ENCODE measurements at regions not wholly inside any gene's neighbourhood (a gene's known extent, or its start where the extent isn't known, plus 50 kb on each side); places are given as distances from the start of the nearest gene placed in this dataset.

- Histone ChIP-seq H3K4me1 (ENCODE audit: control insufficient read depth in 2 of 3, insufficient read depth in 2 of 3, low read depth in 1 of 3, low read length in 3 of 3) (no peaks in the 10 kb centered on the region), H3K9me3 (ENCODE audit: control insufficient read depth in 2 of 3, insufficient read depth in 1 of 3, low read length in 3 of 3) (no peaks in the 10 kb centered on the region), H3K9ac (ENCODE audit: low read length in 3 of 3) (no peak overlapping the region), H3K4me3 (ENCODE audit: low read length in 3 of 3) (no peak overlapping the region), H3K27ac (ENCODE audit: low read depth in 2 of 2, low read length in 2 of 2) (no peak overlapping the region), H3K36me3 (ENCODE audit: control insufficient read depth in 2 of 3, insufficient read depth in 3 of 3, low read length in 3 of 3) (no peaks in the 10 kb centered on the region), H3K27me3 (ENCODE audit: control insufficient read depth, insufficient read depth, low read length) (no peaks in the 10 kb centered on the region)
- FAIRE-seq = no peak
- DNase-seq = no peak
- intact Hi-C loops (cut with DNase I) = no loop called here
- TF ChIP-seq CTCF (IDR thresholded peaks at IDR 0.05; ENCODE audit: borderline replicate concordance, extremely low read depth, insufficient read depth) = no peak
Measured at GRCh38 chr20:60220706-60221105, 262.5 kb downstream of the CDH26 start.

- intact Hi-C loops (cut with DNase I) = no loop called here
- Histone ChIP-seq H3K4me3 (ENCODE audit: low read length in 3 of 3) (no peak overlapping the region), H3K9me3 (ENCODE audit: control insufficient read depth in 2 of 3, insufficient read depth in 1 of 3, low read length in 3 of 3) (no peaks in the 10 kb centered on the region), H3K9ac (ENCODE audit: low read length in 3 of 3) (no peak overlapping the region), H3K27ac (ENCODE audit: low read depth in 2 of 2, low read length in 2 of 2) (no peak overlapping the region), H3K4me1 (ENCODE audit: control insufficient read depth in 2 of 3, insufficient read depth in 2 of 3, low read depth in 1 of 3, low read length in 3 of 3) (no peaks in the 10 kb centered on the region), H3K27me3 (ENCODE audit: control insufficient read depth, insufficient read depth, low read length) (no peaks in the 10 kb centered on the region), H3K36me3 (ENCODE audit: control insufficient read depth in 2 of 3, insufficient read depth in 3 of 3, low read length in 3 of 3) (no peaks in the 10 kb centered on the region)
- no peak for FAIRE-seq
- no peak for DNase-seq
- TF ChIP-seq CTCF (IDR thresholded peaks at IDR 0.05; ENCODE audit: borderline replicate concordance, extremely low read depth, insufficient read depth) = no peak
Measured at GRCh38 chr20:60221593-60221992, 263.4 kb downstream of the CDH26 start.

- H3K9ac ChIP-seq (ENCODE audit: low read length in 3 of 3) = no peak overlapping the region
- no peaks in the 10 kb centered on the region for H3K36me3 ChIP-seq (ENCODE audit: control insufficient read depth in 2 of 3, insufficient read depth in 3 of 3, low read length in 3 of 3)
- H3K4me1 ChIP-seq (ENCODE audit: control insufficient read depth in 2 of 3, insufficient read depth in 2 of 3, low read depth in 1 of 3, low read length in 3 of 3) = no peaks in the 10 kb centered on the region
- no peaks in the 10 kb centered on the region for H3K27me3 ChIP-seq (ENCODE audit: control insufficient read depth, insufficient read depth, low read length)
- FAIRE-seq = no peak
- no peak for DNase-seq
- no peaks in the 10 kb centered on the region for H3K9me3 ChIP-seq (ENCODE audit: control insufficient read depth in 2 of 3, insufficient read depth in 1 of 3, low read length in 3 of 3)
- intact Hi-C loops (cut with DNase I) = no loop called here
- H3K27ac ChIP-seq (ENCODE audit: low read depth in 2 of 2, low read length in 2 of 2) = no peak overlapping the region
- TF ChIP-seq CTCF (IDR thresholded peaks at IDR 0.05; ENCODE audit: borderline replicate concordance, extremely low read depth, insufficient read depth) = no peak
- H3K4me3 ChIP-seq (ENCODE audit: low read length in 3 of 3) = no peak overlapping the region
Measured at GRCh38 chr20:60222497-60222896, 264.3 kb downstream of the CDH26 start.

- Histone ChIP-seq H3K27ac (ENCODE audit: low read depth in 2 of 2, low read length in 2 of 2) (no peak overlapping the region), H3K36me3 (ENCODE audit: control insufficient read depth in 2 of 3, insufficient read depth in 3 of 3, low read length in 3 of 3) (no peaks in the 10 kb centered on the region), H3K27me3 (ENCODE audit: control insufficient read depth, insufficient read depth, low read length) (no peaks in the 10 kb centered on the region), H3K4me1 (ENCODE audit: control insufficient read depth in 2 of 3, insufficient read depth in 2 of 3, low read depth in 1 of 3, low read length in 3 of 3) (no peaks in the 10 kb centered on the region), H3K4me3 (ENCODE audit: low read length in 3 of 3) (no peak overlapping the region), H3K9ac (ENCODE audit: low read length in 3 of 3) (no peak overlapping the region), H3K9me3 (ENCODE audit: control insufficient read depth in 2 of 3, insufficient read depth in 1 of 3, low read length in 3 of 3) (no peaks in the 10 kb centered on the region)
- intact Hi-C loops (cut with DNase I) = no loop called here
- TF ChIP-seq CTCF (IDR thresholded peaks at IDR 0.05; ENCODE audit: borderline replicate concordance, extremely low read depth, insufficient read depth) = no peak
- no peak for FAIRE-seq
- DNase-seq = no peak
Measured at GRCh38 chr20:60223174-60223573, 265.0 kb downstream of the CDH26 start.

Measured in kidney (tissue), 13 donors.